IMR-90 (cell line): ENCODE measurements at regions not wholly inside any gene's neighbourhood (a gene's known extent, or its start where the extent isn't known, plus 50 kb on each side); places are given as distances from the start of the nearest gene placed in this dataset.

Experiments used
- ATAC-seq: fragments of 200-7000 bp; cut with Tn5 transposase; 2 replicates; pipeline ENCODE4 v1.9.1; 2020; ENCODE audit warnings: low read depth, mild to moderate bottlenecking, moderate library complexity
- BruUV-seq: library from RNA; stranded (reverse); fragments of 400-500 nt; replicated peaks from 2 replicates; lab custom pipeline; 2021; lab: Mats Ljungman, UMichigan
- CTCF ChIA-PET: fragments of 300-600 bp; formaldehyde crosslinking; extraction: SDS; loops from one replicate; lab custom pipeline; 2021; ENCODE audit warnings: antibody characterized with exemption; lab: Yijun Ruan, JAX
- POLR2A ChIA-PET: fragments of 300-600 bp; sonication (Branson Sonifier 250); formaldehyde crosslinking; loops from one replicate; lab custom pipeline; 2022; ENCODE audit warnings: antibody characterized with exemption; ENCODE audit not compliant: unreplicated experiment; lab: Charles Lee
- DNase-seq: peaks from one replicate; pipeline ENCODE4 v3.0.0; 2013
- H2AFZ ChIP-seq: replicated peaks from 2 replicates; pipeline ENCODE3; 2013; ENCODE audit warnings: low read length, mild to moderate bottlenecking; ENCODE audit not compliant: poor library complexity
- H2AK5ac ChIP-seq: 2 replicates; pipeline ENCODE4 v1.6.1; 2013; ENCODE audit warnings: low read depth, low read length, inconsistent platforms
- H2AK9ac ChIP-seq: replicated peaks from 2 replicates; pipeline ENCODE3; 2013; ENCODE audit warnings: mild to moderate bottlenecking, low read depth, low read length, moderate library complexity; ENCODE audit not compliant: poor library complexity
- H2BK120ac ChIP-seq: 2 replicates; pipeline ENCODE4 v1.6.1; 2013; ENCODE audit warnings: low read depth, low read length, inconsistent platforms
- H2BK15ac ChIP-seq: 3 replicates; pipeline ENCODE4 v1.6.1; 2013; ENCODE audit warnings: low read depth, low read length, inconsistent platforms
- H2BK20ac ChIP-seq: 2 replicates; pipeline ENCODE4 v1.6.1; 2013; ENCODE audit warnings: low read depth, mild to moderate bottlenecking, inconsistent platforms, low read length, moderate library complexity
- H2BK5ac ChIP-seq: 2 replicates; pipeline ENCODE4 v1.6.1; 2013; ENCODE audit warnings: mild to moderate bottlenecking, low read depth, low read length, inconsistent platforms; ENCODE audit not compliant: poor library complexity, severe bottlenecking
- H3K14ac ChIP-seq: replicated peaks from 2 replicates; pipeline ENCODE4 v1.6.1; 2013; ENCODE audit warnings: low read depth, low read length, inconsistent platforms
- H3K18ac ChIP-seq: 2 replicates; pipeline ENCODE4 v1.6.1; 2013; ENCODE audit warnings: low read depth, low read length, control low read depth
- H3K23ac ChIP-seq: 2 replicates; pipeline ENCODE4 v1.6.1; 2013; ENCODE audit warnings: low read depth, low read length, inconsistent platforms
- H3K27ac ChIP-seq: 2 replicates; pipeline ENCODE4 v1.5.1; 2013; ENCODE audit warnings: mild to moderate bottlenecking, control low read depth, low read length; ENCODE audit not compliant: insufficient read depth
- H3K27me3 ChIP-seq: 2 replicates; pipeline ENCODE4 v1.6.1; 2013; ENCODE audit warnings: low read length; ENCODE audit not compliant: control insufficient read depth, insufficient read depth
- H3K36me3 ChIP-seq: 2 replicates; pipeline ENCODE4 v1.6.1; 2013; ENCODE audit warnings: low read length, mixed read lengths; ENCODE audit not compliant: control insufficient read depth, insufficient read depth
- H3K4ac ChIP-seq: 2 replicates; pipeline ENCODE4 v1.6.1; 2013; ENCODE audit warnings: low read depth, low read length, inconsistent platforms
- H3K4me1 ChIP-seq: 2 replicates; pipeline ENCODE4 v1.6.1; 2013; ENCODE audit warnings: low read length, mixed read lengths; ENCODE audit not compliant: control insufficient read depth, insufficient read depth
- H3K4me2 ChIP-seq: 2 replicates; pipeline ENCODE4 v1.6.1; 2013; ENCODE audit warnings: low read depth, mild to moderate bottlenecking, control low read depth, low read length, moderate library complexity
- H3K4me3 ChIP-seq: 2 replicates; pipeline ENCODE4 v1.5.1; 2013; ENCODE audit warnings: low read depth, mild to moderate bottlenecking, control low read depth, low read length, moderate library complexity; ENCODE audit not compliant: insufficient read depth
- H3K56ac ChIP-seq: 2 replicates; pipeline ENCODE4 v1.6.1; 2013; ENCODE audit warnings: low read length, inconsistent platforms; ENCODE audit not compliant: insufficient read depth; ENCODE audit errors: extremely low read depth
- H3K79me1 ChIP-seq, 2 experiments: 2 replicates each; pipeline ENCODE4 v1.6.1; 2013; ENCODE audit warnings: low read length in 2 of 2, inconsistent platforms in 1 of 2, low read depth in 1 of 2
- H3K9ac ChIP-seq: 2 replicates; pipeline ENCODE4 v1.6.1; 2013; ENCODE audit warnings: low read depth, low read length, control low read depth
- H3K9me1 ChIP-seq: 2 replicates; pipeline ENCODE4 v1.6.1; 2013; ENCODE audit warnings: low read length, inconsistent platforms; ENCODE audit not compliant: insufficient read depth
- H3K9me3 ChIP-seq: 2 replicates; pipeline ENCODE4 v1.6.1; 2013; ENCODE audit warnings: low read length; ENCODE audit not compliant: control insufficient read depth, insufficient read depth
- H4K20me1 ChIP-seq: 2 replicates; pipeline ENCODE4 v1.6.1; 2013; ENCODE audit warnings: low read length, inconsistent platforms; ENCODE audit not compliant: insufficient read depth
- H4K5ac ChIP-seq: 2 replicates; pipeline ENCODE4 v1.6.1; 2013; ENCODE audit warnings: mild to moderate bottlenecking, low read depth, low read length, control low read depth
- H4K8ac ChIP-seq, 2 experiments: 2 replicates each; pipeline ENCODE4 v1.6.1; 2013; ENCODE audit warnings: low read depth in 2 of 2, low read length in 2 of 2, control low read depth in 1 of 2, inconsistent platforms in 1 of 2
- H4K91ac ChIP-seq: 2 replicates; pipeline ENCODE4 v1.6.1; 2013; ENCODE audit warnings: low read depth, low read length, inconsistent platforms; ENCODE audit not compliant: insufficient read depth
- BHLHE40 ChIP-seq: fragments of 150-350 bp; IDR thresholded peaks from 2 replicates; pipeline ENCODE4 v1.6.1; 2016; ENCODE audit warnings: mild to moderate bottlenecking, low read depth, low read length
- CEBPB ChIP-seq: IDR thresholded peaks from 2 replicates; pipeline ENCODE4 v1.6.1; 2012; ENCODE audit warnings: low read depth, low read length, improper control_type of control experiment
- CTCF ChIP-seq: conservative IDR thresholded peaks from 2 replicates; pipeline ENCODE4 v1.5.1; 2012; ENCODE audit warnings: mild to moderate bottlenecking, low read depth, low read length, improper control_type of control experiment
- ELK1 ChIP-seq: fragments of 150-350 bp; IDR thresholded peaks from 2 replicates; pipeline ENCODE4 v1.6.1; 2016; ENCODE audit warnings: low read depth, mild to moderate bottlenecking, low read length, moderate library complexity, borderline replicate concordance
- WGBS, 2 experiments: methylation state at CpG; one replicate each; pipeline versions ENCODE4 v1.1.5 to v1.1.7; 2013; ENCODE audit warnings: missing lambda C conversion rate in 2 of 2; ENCODE audit not compliant: insufficient read length in 1 of 2; ENCODE audit errors: extremely low coverage in 2 of 2; 5-methylcytosine and 5-hydroxymethylcytosine counted together
- dilution Hi-C: fragments of 300-500 bp; cut with HindIII; formaldehyde crosslinking; loops from one replicate; pipeline ENCODE4 v1.14.3; 2018; ENCODE audit warnings: low sequenced_read_pairs; ENCODE audit not compliant: unreplicated experiment
- in situ Hi-C: fragments of 300-500 bp; cut with MboI; formaldehyde crosslinking; loops from 3 replicates; pipeline ENCODE4 v1.14.3; 2019; ENCODE audit warnings: low sequenced_read_pairs, inconsistent platforms, mixed read lengths
- intact Hi-C: fragments of 100-400 bp; cut with micrococcal nuclease; formaldehyde crosslinking; loops from 2 replicates; pipeline ENCODE4 v1.10.0; 2022

DNA sequence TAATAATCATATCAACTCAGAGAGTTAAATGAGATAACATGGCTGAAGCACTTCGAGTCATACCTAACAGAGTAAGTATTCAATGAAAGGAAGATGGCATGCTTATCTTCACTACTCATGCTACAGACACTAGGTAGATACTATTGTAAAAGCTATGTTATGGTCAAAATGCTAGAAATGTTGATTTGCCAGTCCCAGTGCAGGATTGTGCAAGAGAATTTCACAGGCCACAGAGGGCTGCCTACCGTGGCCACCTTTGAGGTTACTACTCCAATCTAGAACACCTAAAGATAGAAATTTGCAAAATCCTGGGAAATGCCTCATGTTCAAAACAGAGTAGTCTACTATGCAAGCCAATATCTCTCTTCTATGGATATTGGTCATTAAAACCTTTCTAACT is 75.3 kb upstream of the PLEKHG7 start:
- H3K36me3 ChIP-seq, result no peaks in the 10 kb centered on the region
- no peak overlapping the region for H4K8ac ChIP-seq
- H3K9me1 ChIP-seq, result peaks cover 4% of the 10 kb centered on the region; the same call in 1 of the 2 replicates
- WGBS, 2 experiments, result no CpG with 5 or more reads among the region's 2 CpGs
- no peak overlapping the region for H3K23ac ChIP-seq
- ATAC-seq (no peak), DNase-seq (no peak)
- POLR2A ChIA-PET, result no interaction called here
- H3K18ac ChIP-seq, result peak overlapping the region; percentile 35; the same call in 1 of the 2 replicates
- H3K4me1 ChIP-seq, result peaks cover 12% of the 10 kb centered on the region; the same call in 1 of the 2 replicates
- H3K9ac ChIP-seq, result no peak overlapping the region
- H2BK120ac ChIP-seq, result no peak overlapping the region
- H2AK9ac ChIP-seq, result no peak overlapping the region
- CTCF ChIA-PET, result interaction anchor here (0.9 to 1.5 kb wide), 2 partner anchors 18 to 22 kb away, joined by 3 read pairs; no protein-coding TSS in a partner anchor
- no peak overlapping the region for H3K56ac ChIP-seq
- no peaks in the 10 kb centered on the region for H3K79me1 ChIP-seq
- dilution Hi-C loops (no loop called here), intact Hi-C loops (no loop called here), in situ Hi-C loops (loop anchor here (25.0 kb wide), 1 partner anchor 1665 kb away; the partner anchor contains the start of gene CCER1)
- no peak overlapping the region for H4K5ac ChIP-seq
- H3K9me3 ChIP-seq, result no peaks in the 10 kb centered on the region
- no peaks in the 10 kb centered on the region for H4K20me1 ChIP-seq
- H2AFZ ChIP-seq, result no peak overlapping the region
- no peak overlapping the region; the same call in 2 of the 3 replicates for H2BK15ac ChIP-seq
- no peak overlapping the region for H3K4ac ChIP-seq
- H2AK5ac ChIP-seq, result no peak overlapping the region
- no peak overlapping the region for H3K4me3 ChIP-seq
- TF ChIP-seq CEBPB (peak; percentile 56; the same call in 1 of the 2 replicates), CTCF (no peak), BHLHE40 (no peak), ELK1 (no peak)
- H2BK20ac ChIP-seq, result no peak overlapping the region
- no peak overlapping the region for H3K4me2 ChIP-seq
- H3K27me3 ChIP-seq, result no peaks in the 10 kb centered on the region
- H4K91ac ChIP-seq, result no peak overlapping the region
- no peak overlapping the region for H2BK5ac ChIP-seq
- BruUV-seq, result no TSS peak
- no peak overlapping the region for H3K27ac ChIP-seq
- H3K14ac ChIP-seq, result no peak overlapping the region
